ENCODE measurements at regions not wholly inside any gene's neighbourhood (a gene's known extent, or its start where the extent isn't known, plus 50 kb on each side); places are given as distances from the start of the nearest gene placed in this dataset.

DNA sequence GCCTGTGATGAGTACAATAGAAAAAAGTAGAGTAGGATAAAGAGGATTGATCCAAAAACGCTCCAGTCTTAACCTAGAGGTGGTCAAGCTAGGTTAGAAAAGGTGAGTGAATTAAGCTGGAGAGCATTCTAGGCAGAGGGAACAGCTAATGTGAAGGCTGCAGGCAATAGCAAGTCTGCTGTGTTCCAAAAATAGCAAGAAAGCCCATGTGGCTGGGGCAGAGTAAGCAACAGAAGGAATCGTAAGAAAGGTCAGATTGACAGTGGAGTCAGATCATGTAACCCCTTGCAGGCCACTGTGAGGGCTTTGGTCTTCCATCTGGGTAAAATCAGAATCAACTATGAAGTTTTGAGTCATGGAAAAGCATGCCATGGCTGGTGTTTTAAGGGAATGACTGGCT is 155.0 kb downstream of the OPN5 start:
- Histone ChIP-seq H3K79me2 (ENCODE audit: control insufficient read depth, insufficient read depth, low read length, unreplicated experiment) (no peaks in the 10 kb centered on the region), H2AFZ (ENCODE audit: low read length, unreplicated experiment) (no peak overlapping the region), H3K36me3 (ENCODE audit: insufficient read depth, low read length) (no peaks in the 10 kb centered on the region)

DNA sequence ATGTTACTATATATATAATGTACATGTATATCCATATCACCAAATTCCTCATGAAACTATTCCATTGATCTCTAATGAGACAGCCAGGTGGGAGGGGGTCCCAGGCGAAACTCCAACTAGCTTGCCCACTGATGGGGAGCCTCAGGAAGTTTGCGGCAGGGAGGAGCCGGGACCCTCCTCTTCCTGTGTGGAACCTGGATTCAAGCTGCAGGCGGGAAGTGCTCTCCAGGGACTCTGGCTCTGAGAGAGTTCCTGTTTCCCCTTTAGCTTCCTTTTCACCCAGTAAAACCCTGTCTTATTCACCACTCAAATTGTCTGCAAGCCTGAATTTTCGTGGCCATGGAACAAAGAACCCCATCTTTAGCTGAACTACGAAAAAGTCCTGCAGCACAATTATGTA is 152.2 kb downstream of the OPN5 start:
- Histone ChIP-seq H3K36me3 (ENCODE audit: insufficient read depth, low read length) (no peaks in the 10 kb centered on the region), H3K27me3 (ENCODE audit: insufficient read depth, low read length) (no peaks in the 10 kb centered on the region), H3K79me2 (ENCODE audit: control insufficient read depth, insufficient read depth, low read length, unreplicated experiment) (no peaks in the 10 kb centered on the region), H3K27ac (ENCODE audit: low read depth, low read length) (no peak overlapping the region), H2AFZ (ENCODE audit: low read length, unreplicated experiment) (no peak overlapping the region), H3K4me1 (ENCODE audit: control insufficient read depth, insufficient read depth, low read length, unreplicated experiment) (no peaks in the 10 kb centered on the region), H3K4me3 (ENCODE audit: low read depth, low read length) (no peak overlapping the region)

More for the DNA sequence above, 155.0 kb downstream of the OPN5 start:
- Histone ChIP-seq H3K4me1 (ENCODE audit: control insufficient read depth, insufficient read depth, low read length, unreplicated experiment) (no peaks in the 10 kb centered on the region), H3K27ac (ENCODE audit: low read depth, low read length) (no peak overlapping the region), H3K4me3 (ENCODE audit: low read depth, low read length) (no peak overlapping the region), H3K27me3 (ENCODE audit: insufficient read depth, low read length) (no peaks in the 10 kb centered on the region)

DNA sequence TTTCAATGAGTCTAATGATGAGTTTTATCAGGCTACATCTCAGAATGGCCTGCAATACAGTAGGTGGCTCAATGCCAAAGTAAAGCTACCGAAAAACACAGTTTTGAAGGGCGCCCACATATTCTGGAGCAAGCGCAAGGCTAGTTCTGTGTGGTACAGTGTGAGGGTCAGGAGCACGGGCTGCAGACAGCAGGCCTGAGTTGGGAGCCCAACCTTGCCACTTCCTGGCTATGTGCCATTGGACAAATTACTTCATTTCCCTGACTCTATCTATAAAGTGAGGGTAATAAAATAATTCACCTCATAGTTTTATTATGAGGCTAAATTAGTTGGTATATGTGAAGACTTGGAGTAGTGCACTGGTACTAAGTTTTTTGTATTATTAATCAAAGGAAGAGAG is 150.7 kb downstream of the OPN5 start:
- H3K79me2 ChIP-seq (ENCODE audit: control insufficient read depth, insufficient read depth, low read length, unreplicated experiment) = no peaks in the 10 kb centered on the region
- no peak overlapping the region for H3K27ac ChIP-seq (ENCODE audit: low read depth, low read length)
- H3K4me1 ChIP-seq (ENCODE audit: control insufficient read depth, insufficient read depth, low read length, unreplicated experiment) = no peaks in the 10 kb centered on the region
- no peak overlapping the region for H3K4me3 ChIP-seq (ENCODE audit: low read depth, low read length)
- no peak overlapping the region for H2AFZ ChIP-seq (ENCODE audit: low read length, unreplicated experiment)
- H3K36me3 ChIP-seq (ENCODE audit: insufficient read depth, low read length) = no peaks in the 10 kb centered on the region
- H3K27me3 ChIP-seq (ENCODE audit: insufficient read depth, low read length) = no peaks in the 10 kb centered on the region

DNA sequence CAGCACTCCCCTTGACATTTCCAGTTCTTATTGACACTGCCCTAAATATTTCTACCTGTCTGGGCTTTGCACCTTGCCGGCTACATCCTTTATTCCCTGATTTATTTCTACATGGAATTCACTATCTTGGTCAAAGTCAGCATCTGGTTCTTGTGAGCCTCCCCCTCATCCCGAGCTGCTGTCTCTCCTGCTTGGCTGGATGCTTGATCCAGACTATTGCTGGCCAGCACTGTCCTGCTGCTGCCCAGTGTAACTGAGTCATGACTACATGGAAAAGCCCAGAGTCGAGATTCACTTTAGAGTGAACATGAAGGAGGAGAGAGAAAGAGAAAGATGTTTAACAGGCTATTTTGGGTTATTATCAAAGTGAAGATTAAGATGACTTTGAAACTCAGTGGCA is 142.2 kb downstream of the OPN5 start:
- Histone ChIP-seq H2AFZ (ENCODE audit: low read length, unreplicated experiment) (no peak overlapping the region), H3K79me2 (ENCODE audit: control insufficient read depth, insufficient read depth, low read length, unreplicated experiment) (no peaks in the 10 kb centered on the region), H3K4me3 (ENCODE audit: low read depth, low read length) (no peak overlapping the region), H3K36me3 (ENCODE audit: insufficient read depth, low read length) (no peaks in the 10 kb centered on the region), H3K4me1 (ENCODE audit: control insufficient read depth, insufficient read depth, low read length, unreplicated experiment) (no peaks in the 10 kb centered on the region), H3K27me3 (ENCODE audit: insufficient read depth, low read length) (peaks cover 7% of the 10 kb centered on the region; the same call in 1 of the 2 replicates), H3K27ac (ENCODE audit: low read depth, low read length) (no peak overlapping the region)

DNA sequence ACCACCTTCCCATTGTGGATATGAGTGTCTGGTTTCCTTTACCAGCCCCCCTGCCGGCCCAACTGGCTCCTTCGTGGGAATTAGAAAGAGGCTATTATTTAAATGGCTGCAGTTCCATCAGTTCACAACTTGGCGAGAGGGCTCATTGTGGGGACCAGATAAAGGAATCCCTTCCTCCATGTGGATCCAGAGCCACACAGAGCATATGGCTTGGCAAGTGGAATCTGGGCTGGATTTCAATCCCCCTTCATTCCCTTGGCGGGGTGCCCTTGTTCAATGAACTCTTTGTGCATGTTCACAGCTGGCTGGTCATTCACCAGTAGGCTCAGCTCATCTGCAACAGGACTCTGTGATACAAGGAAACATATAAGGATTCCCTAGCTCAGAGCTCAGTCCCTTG is 140.6 kb downstream of the OPN5 start:
- Histone ChIP-seq H3K79me2 (ENCODE audit: control insufficient read depth, insufficient read depth, low read length, unreplicated experiment) (no peaks in the 10 kb centered on the region), H3K4me3 (ENCODE audit: low read depth, low read length) (no peak overlapping the region), H2AFZ (ENCODE audit: low read length, unreplicated experiment) (no peak overlapping the region), H3K27ac (ENCODE audit: low read depth, low read length) (no peak overlapping the region), H3K27me3 (ENCODE audit: insufficient read depth, low read length) (peaks cover 7% of the 10 kb centered on the region; the same call in 1 of the 2 replicates), H3K4me1 (ENCODE audit: control insufficient read depth, insufficient read depth, low read length, unreplicated experiment) (no peaks in the 10 kb centered on the region), H3K36me3 (ENCODE audit: insufficient read depth, low read length) (no peaks in the 10 kb centered on the region)

DNA sequence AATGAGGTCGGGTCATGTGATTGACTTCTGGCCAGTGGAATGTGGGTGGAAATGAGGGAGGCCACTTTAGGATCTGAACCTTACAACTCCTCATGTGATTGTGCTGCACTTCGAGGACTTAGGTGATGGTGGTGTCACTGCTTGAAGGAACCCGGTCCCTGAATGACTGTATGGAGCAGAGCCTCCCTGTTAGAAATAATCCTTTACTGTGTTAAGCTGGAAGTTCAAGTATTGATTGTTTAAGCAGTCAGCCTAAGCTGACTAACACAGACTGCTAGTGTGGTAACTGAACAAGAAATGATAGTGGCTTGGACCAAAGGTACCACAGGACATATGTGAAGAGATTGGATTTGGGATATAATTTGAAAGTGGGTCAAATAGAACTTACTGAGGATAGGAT is 138.0 kb downstream of the OPN5 start:
- Histone ChIP-seq H2AFZ (ENCODE audit: low read length, unreplicated experiment) (no peak overlapping the region), H3K27me3 (ENCODE audit: insufficient read depth, low read length) (no peaks in the 10 kb centered on the region), H3K27ac (ENCODE audit: low read depth, low read length) (no peak overlapping the region)

DNA sequence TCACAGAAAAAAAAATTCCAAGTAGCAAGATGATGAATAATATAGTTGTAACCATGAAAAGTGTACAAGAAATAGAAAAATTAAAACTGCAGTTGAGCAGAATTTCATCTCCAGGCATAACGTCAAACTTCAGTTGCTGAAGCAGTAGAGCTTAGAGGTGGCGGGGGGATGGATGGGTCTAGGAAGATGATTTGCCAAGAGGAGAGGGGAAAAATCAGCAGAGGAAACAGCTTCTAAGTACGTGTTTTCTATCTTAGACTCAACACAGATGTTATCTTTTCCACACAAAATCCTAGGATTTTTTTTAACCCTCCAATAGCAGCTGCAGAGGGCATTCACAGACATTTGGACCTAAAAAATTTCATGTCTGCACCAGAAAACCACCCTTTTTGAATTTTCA is 136.0 kb downstream of the OPN5 start:
- Histone ChIP-seq H3K27me3 (ENCODE audit: insufficient read depth, low read length) (0 out of 2 replicates have a peak, but pooled peaks cover 2% of the 10 kb centered on the region), H3K27ac (ENCODE audit: low read depth, low read length) (no peak overlapping the region), H2AFZ (ENCODE audit: low read length, unreplicated experiment) (no peak overlapping the region), H3K4me3 (ENCODE audit: low read depth, low read length) (no peak overlapping the region), H3K36me3 (ENCODE audit: insufficient read depth, low read length) (no peaks in the 10 kb centered on the region), H3K79me2 (ENCODE audit: control insufficient read depth, insufficient read depth, low read length, unreplicated experiment) (no peaks in the 10 kb centered on the region), H3K4me1 (ENCODE audit: control insufficient read depth, insufficient read depth, low read length, unreplicated experiment) (no peaks in the 10 kb centered on the region)

More for the DNA sequence above, 138.0 kb downstream of the OPN5 start:
- no peaks in the 10 kb centered on the region for H3K4me1 ChIP-seq (ENCODE audit: control insufficient read depth, insufficient read depth, low read length, unreplicated experiment)
- H3K4me3 ChIP-seq (ENCODE audit: low read depth, low read length) = no peak overlapping the region
- no peaks in the 10 kb centered on the region for H3K79me2 ChIP-seq (ENCODE audit: control insufficient read depth, insufficient read depth, low read length, unreplicated experiment)
- H3K36me3 ChIP-seq (ENCODE audit: insufficient read depth, low read length) = no peaks in the 10 kb centered on the region

DNA sequence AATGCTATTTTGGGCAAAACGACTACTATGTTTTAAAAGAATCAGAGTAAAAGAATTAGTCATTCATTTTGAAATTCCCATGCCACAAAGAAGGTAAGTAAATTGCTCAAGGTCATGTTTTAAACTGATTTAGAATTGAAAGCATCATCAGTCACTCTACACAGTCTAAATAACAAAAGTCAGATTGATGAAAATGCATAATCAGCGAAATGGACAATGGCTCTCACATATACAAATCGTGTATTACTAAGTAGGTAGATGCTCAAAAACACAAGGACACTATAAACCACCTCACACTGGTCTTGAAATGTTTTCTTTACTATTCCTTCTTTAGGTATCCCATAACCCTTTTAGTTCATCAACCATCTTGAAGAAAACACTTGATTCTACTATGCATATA is 135.4 kb downstream of the OPN5 start:
- no peaks in the 10 kb centered on the region for H3K4me1 ChIP-seq (ENCODE audit: control insufficient read depth, insufficient read depth, low read length, unreplicated experiment)

DNA sequence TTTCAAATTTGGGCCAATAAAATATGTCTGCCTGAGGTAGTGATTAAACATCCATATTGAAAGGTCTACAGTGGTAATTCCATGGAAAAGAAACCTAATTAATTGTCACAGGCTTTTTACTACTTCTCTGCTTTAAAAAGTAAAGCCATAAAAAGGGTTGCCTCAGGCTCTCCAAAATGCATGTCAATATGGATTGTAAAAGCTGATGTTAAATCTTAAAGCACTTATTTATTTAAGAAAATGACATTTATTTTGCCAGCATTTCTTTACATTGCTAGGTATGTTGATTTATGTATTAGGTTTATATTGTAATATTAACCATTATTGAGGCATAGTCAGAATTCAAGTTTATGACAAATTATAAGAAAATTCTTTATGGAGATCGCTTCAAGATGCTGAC is 133.2 kb downstream of the OPN5 start:
- Histone ChIP-seq H3K4me1 (ENCODE audit: control insufficient read depth, insufficient read depth, low read length, unreplicated experiment) (no peaks in the 10 kb centered on the region), H2AFZ (ENCODE audit: low read length, unreplicated experiment) (no peak overlapping the region), H3K36me3 (ENCODE audit: insufficient read depth, low read length) (no peaks in the 10 kb centered on the region)

More for the DNA sequence above, 135.4 kb downstream of the OPN5 start:
- no peak overlapping the region for H2AFZ ChIP-seq (ENCODE audit: low read length, unreplicated experiment)
- H3K79me2 ChIP-seq (ENCODE audit: control insufficient read depth, insufficient read depth, low read length, unreplicated experiment) = no peaks in the 10 kb centered on the region
- H3K27me3 ChIP-seq (ENCODE audit: insufficient read depth, low read length) = 0 out of 2 replicates have a peak, but pooled peaks cover 3% of the 10 kb centered on the region
- no peak overlapping the region for H3K27ac ChIP-seq (ENCODE audit: low read depth, low read length)
- H3K4me3 ChIP-seq (ENCODE audit: low read depth, low read length) = no peak overlapping the region
- H3K36me3 ChIP-seq (ENCODE audit: insufficient read depth, low read length) = no peaks in the 10 kb centered on the region

DNA sequence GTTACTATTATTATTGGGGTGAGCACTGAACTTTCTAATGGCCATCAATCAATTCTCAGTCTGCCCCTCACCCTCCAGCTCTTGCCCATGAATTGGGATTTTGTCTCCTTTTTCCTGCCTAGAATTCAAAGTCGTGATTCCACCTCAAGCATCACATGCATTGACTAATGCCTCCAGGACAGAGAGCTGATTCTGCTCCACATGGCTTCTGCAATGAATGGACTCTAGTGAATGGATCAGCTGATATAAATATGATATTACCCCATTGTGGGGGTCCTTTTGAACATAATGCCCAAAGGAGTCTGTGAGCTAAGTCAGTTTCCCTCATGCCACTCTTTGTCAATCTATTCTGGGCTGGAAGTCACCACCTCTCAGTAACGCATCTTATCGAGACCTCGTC is 126.4 kb downstream of the OPN5 start:
- H3K27me3 ChIP-seq (ENCODE audit: insufficient read depth, low read length) = peaks cover 5% of the 10 kb centered on the region; the same call in 1 of the 2 replicates
- no peaks in the 10 kb centered on the region for H3K36me3 ChIP-seq (ENCODE audit: insufficient read depth, low read length)
- H3K79me2 ChIP-seq (ENCODE audit: control insufficient read depth, insufficient read depth, low read length, unreplicated experiment) = no peaks in the 10 kb centered on the region
- no peaks in the 10 kb centered on the region for H3K4me1 ChIP-seq (ENCODE audit: control insufficient read depth, insufficient read depth, low read length, unreplicated experiment)
- no peak overlapping the region for H3K4me3 ChIP-seq (ENCODE audit: low read depth, low read length)
- no peak overlapping the region for H2AFZ ChIP-seq (ENCODE audit: low read length, unreplicated experiment)
- H3K27ac ChIP-seq (ENCODE audit: low read depth, low read length) = no peak overlapping the region

More for the DNA sequence above, 133.2 kb downstream of the OPN5 start:
- Histone ChIP-seq H3K79me2 (ENCODE audit: control insufficient read depth, insufficient read depth, low read length, unreplicated experiment) (no peaks in the 10 kb centered on the region), H3K27ac (ENCODE audit: low read depth, low read length) (no peak overlapping the region), H3K27me3 (ENCODE audit: insufficient read depth, low read length) (peaks cover 5% of the 10 kb centered on the region; the same call in 1 of the 2 replicates), H3K4me3 (ENCODE audit: low read depth, low read length) (no peak overlapping the region)

DNA sequence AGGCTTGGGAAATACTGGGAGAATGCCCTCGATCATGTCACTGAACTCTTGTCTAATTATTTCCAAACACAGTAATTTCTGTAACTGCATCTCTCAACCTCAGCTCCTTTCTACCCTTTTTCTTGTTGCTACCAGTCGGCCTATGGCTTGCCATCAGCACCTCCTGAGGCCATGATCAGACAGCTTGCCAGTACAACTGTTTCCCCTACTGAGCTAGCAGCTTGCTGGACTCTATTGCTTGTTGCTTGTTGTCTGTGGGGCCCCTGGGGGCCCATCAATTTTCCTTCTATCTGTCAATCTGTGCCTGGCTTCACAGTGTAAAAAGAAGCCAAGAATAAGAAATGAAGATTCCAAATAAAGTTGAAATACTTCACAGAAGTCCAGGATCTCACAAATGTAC is 123.9 kb downstream of the OPN5 start:
- Histone ChIP-seq H3K4me3 (ENCODE audit: low read depth, low read length) (no peak overlapping the region), H3K27me3 (ENCODE audit: insufficient read depth, low read length) (no peaks in the 10 kb centered on the region; the same call in 1 of the 2 replicates), H3K36me3 (ENCODE audit: insufficient read depth, low read length) (no peaks in the 10 kb centered on the region), H2AFZ (ENCODE audit: low read length, unreplicated experiment) (no peak overlapping the region), H3K4me1 (ENCODE audit: control insufficient read depth, insufficient read depth, low read length, unreplicated experiment) (no peaks in the 10 kb centered on the region), H3K79me2 (ENCODE audit: control insufficient read depth, insufficient read depth, low read length, unreplicated experiment) (no peaks in the 10 kb centered on the region), H3K27ac (ENCODE audit: low read depth, low read length) (no peak overlapping the region)
